ENCODE measurements at regions not wholly inside any gene's neighbourhood (a gene's known extent, or its start where the extent isn't known, plus 50 kb on each side); places are given as distances from the start of the nearest gene placed in this dataset.

DNA sequence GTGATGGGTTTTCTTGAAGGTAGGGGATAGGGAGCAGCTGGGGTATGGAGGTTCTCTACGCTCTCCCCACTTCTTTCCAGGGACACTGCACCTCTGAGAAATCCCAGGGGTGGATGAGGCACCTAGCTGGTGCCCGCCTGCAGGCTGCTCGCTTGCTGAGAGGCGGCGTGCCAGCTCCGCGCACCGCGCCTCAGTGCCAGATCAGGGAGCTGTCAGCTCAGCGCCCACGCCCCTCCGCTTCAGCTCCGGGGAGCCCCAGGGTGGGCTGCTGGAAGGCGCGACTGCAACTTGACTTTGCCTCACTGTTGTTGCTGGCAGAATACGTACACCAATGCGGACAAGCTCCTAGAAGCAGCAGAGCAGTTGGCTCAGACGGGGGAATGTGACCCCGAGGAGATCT lies 345.7 kb upstream of the UMPS start:
- TF ChIP-seq POLR2A (IDR thresholded peaks at IDR 0.05), result no peak
- TF ChIP-seq, protein P1, sequence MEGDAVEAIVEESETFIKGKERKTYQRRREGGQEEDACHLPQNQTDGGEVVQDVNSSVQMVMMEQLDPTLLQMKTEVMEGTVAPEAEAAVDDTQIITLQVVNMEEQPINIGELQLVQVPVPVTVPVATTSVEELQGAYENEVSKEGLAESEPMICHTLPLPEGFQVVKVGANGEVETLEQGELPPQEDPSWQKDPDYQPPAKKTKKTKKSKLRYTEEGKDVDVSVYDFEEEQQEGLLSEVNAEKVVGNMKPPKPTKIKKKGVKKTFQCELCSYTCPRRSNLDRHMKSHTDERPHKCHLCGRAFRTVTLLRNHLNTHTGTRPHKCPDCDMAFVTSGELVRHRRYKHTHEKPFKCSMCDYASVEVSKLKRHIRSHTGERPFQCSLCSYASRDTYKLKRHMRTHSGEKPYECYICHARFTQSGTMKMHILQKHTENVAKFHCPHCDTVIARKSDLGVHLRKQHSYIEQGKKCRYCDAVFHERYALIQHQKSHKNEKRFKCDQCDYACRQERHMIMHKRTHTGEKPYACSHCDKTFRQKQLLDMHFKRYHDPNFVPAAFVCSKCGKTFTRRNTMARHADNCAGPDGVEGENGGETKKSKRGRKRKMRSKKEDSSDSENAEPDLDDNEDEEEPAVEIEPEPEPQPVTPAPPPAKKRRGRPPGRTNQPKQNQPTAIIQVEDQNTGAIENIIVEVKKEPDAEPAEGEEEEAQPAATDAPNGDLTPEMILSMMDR (IDR thresholded peaks at IDR 0.05), result no peak
- no peak for TF ChIP-seq EP300 (IDR thresholded peaks at IDR 0.05)
